ENCODE measurements at regions not wholly inside any gene's neighbourhood (a gene's known extent, or its start where the extent isn't known, plus 50 kb on each side); places are given as distances from the start of the nearest gene placed in this dataset.

DNA sequence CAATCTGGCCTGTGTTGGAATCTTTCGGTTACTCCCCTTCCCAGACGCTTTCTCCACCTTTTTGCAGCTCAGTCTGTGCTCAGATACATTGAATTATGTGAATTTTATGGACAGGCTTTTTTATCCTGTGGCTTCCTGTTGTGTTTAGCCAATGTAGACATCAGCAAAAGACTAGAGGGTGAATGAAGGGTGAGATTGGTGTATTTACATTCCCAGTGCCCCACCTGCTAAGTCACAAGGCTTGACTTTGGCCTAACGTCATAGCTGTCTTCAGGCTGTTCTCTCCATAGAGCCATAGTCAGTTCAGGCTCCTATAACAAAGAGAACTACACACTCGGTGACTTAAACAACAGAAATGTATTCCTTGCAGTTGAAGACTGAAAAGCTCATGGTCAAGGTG lies 97.5 kb upstream of the FSHB start:
- intact Hi-C loops (cut with micrococcal nuclease): no loop called here
- CTCF ChIA-PET: interaction anchor here (1.1 kb wide), 1 partner anchor 10 kb away, joined by 3 read pairs; no protein-coding TSS in a partner anchor
- H4K20me1 ChIP-seq (ENCODE audit: insufficient read depth): no peaks in the 10 kb centered on the region
- no peak for ATAC-seq
- no peak overlapping the region for H3K9ac ChIP-seq (ENCODE audit: low read length)
- no peaks in the 10 kb centered on the region for H3K36me3 ChIP-seq (ENCODE audit: control insufficient read depth in 1 of 2, insufficient read depth in 2 of 2, low read length in 2 of 2)
- RAD21 ChIA-PET (ENCODE audit: low non-redundant PET in 1 of 2, low total read pairs in 2 of 2, uncharacterized antibody in 2 of 2, unreplicated experiment in 2 of 2): no interaction called here
- no peak overlapping the region for H3K4me3 ChIP-seq (replicated peaks in 1 of 2; ENCODE audit: low read depth in 1 of 2, low read length in 2 of 2)
- DNase-seq (ENCODE audit: low read depth, low spot score): no peak
- H3K27ac ChIP-seq (ENCODE audit: low read depth, low read length): no peak overlapping the region
- no peaks in the 10 kb centered on the region for H3K4me1 ChIP-seq (ENCODE audit: control insufficient read depth in 1 of 2, insufficient read depth in 2 of 2, low read length in 2 of 2)
- no peaks in the 10 kb centered on the region for H3K27me3 ChIP-seq (ENCODE audit: insufficient read depth, low read length)
- H3K4me2 ChIP-seq (ENCODE audit: low read length): no peak overlapping the region
- H3K9me3 ChIP-seq (ENCODE audit: control insufficient read depth in 1 of 2, insufficient read depth in 1 of 2, low read depth in 1 of 2, low read length in 2 of 2): no peaks in the 10 kb centered on the region
- TF ChIP-seq RAD21 (IDR thresholded peaks at IDR 0.05; ENCODE audit: low read depth) (no peak), SRF (IDR thresholded peaks at IDR 0.05; ENCODE audit: low read depth) (no peak), SP1 (IDR thresholded peaks at IDR 0.05; ENCODE audit: low read depth) (no peak), CBX3 (IDR thresholded peaks at IDR 0.05; ENCODE audit: low read depth) (no peak), ZFX (IDR thresholded peaks at IDR 0.05) (no peak), ELF1 (IDR thresholded peaks at IDR 0.05; ENCODE audit: borderline replicate concordance, low read depth) (no peak), ZBTB33 (IDR thresholded peaks at IDR 0.05; ENCODE audit: extremely low read depth, insufficient replicate concordance, low read length) (no peak), SIN3A (IDR thresholded peaks at IDR 0.05; ENCODE audit: low read depth) (no peak), CEBPB (IDR thresholded peaks at IDR 0.05; ENCODE audit: low read depth) (no peak), EZH2 (IDR thresholded peaks at IDR 0.05) (no peak), POLR2AphosphoS5 (IDR thresholded peaks at IDR 0.05; ENCODE audit: low read depth, low read length) (no peak), TCF7L2 (IDR thresholded peaks at IDR 0.05; ENCODE audit: borderline replicate concordance, extremely low read depth, insufficient read depth, insufficient read length) (no peak), YY1 (IDR thresholded peaks at IDR 0.05; ENCODE audit: extremely low read depth, insufficient replicate concordance, low read depth, low read length) (no peak), JUND (IDR thresholded peaks at IDR 0.05) (no peak), ZNF274 (IDR thresholded peaks at IDR 0.05; ENCODE audit: low read depth, low read length) (no peak), EGR1 (IDR thresholded peaks at IDR 0.05; ENCODE audit: low read depth) (no peak)
- TF ChIP-seq, protein P1, sequence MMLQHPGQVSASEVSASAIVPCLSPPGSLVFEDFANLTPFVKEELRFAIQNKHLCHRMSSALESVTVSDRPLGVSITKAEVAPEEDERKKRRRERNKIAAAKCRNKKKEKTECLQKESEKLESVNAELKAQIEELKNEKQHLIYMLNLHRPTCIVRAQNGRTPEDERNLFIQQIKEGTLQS (IDR thresholded peaks at IDR 0.05): no peak
- TF ChIP-seq, protein P2, sequence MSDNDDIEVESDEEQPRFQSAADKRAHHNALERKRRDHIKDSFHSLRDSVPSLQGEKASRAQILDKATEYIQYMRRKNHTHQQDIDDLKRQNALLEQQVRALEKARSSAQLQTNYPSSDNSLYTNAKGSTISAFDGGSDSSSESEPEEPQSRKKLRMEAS (IDR thresholded peaks at IDR 0.05): no peak
- no peak overlapping the region for H2AFZ ChIP-seq (ENCODE audit: low read depth, low read length, poor library complexity, severe bottlenecking)
- POLR2A ChIA-PET: no interaction called here
- no peaks in the 10 kb centered on the region for H3K9me2 ChIP-seq (ENCODE audit: insufficient read depth)
- no peaks in the 10 kb centered on the region for H3K79me2 ChIP-seq (ENCODE audit: insufficient read depth, low read length)
- BruUV-seq (replicated peaks): no TSS peak

Data from HCT116 (cell line).